ENCODE measurements at regions not wholly inside any gene's neighbourhood (a gene's known extent, or its start where the extent isn't known, plus 50 kb on each side); places are given as distances from the start of the nearest gene placed in this dataset.

- intact Hi-C loops (cut with DNase I): no loop called here
- no peak for DNase-seq (ENCODE audit: low spot score)
These were observed 377.0 kb downstream of the ETS1 start for GRCh38 chr11:128210148-128210940.

GRCh38 chr11:128209138-128209435, 378.3 kb downstream of the ETS1 start:
- DNase-seq (ENCODE audit: low spot score): no peak
- intact Hi-C loops (cut with DNase I): no loop called here

GRCh38 chr11:128208329-128209137, 378.8 kb downstream of the ETS1 start:
- DNase-seq (ENCODE audit: low spot score): no peak
- intact Hi-C loops (cut with DNase I): no loop called here

GRCh38 chr11:128207861-128208321, 379.5 kb downstream of the ETS1 start:
- no peak for DNase-seq (ENCODE audit: low spot score)
- intact Hi-C loops (cut with DNase I): no loop called here

- DNase-seq (ENCODE audit: low spot score): no peak
- intact Hi-C loops (cut with DNase I): no loop called here
These were observed 380.9 kb downstream of the ETS1 start for GRCh38 chr11:128206461-128206860.

- intact Hi-C loops (cut with DNase I): no loop called here
- DNase-seq (ENCODE audit: low spot score): no peak
These were observed 381.6 kb downstream of the ETS1 start for GRCh38 chr11:128205796-128206195.

GRCh38 chr11:128204898-128205297, 382.5 kb downstream of the ETS1 start:
- DNase-seq (ENCODE audit: low spot score): no peak
- intact Hi-C loops (cut with DNase I): no loop called here

GRCh38 chr11:128201801-128202200, 385.6 kb downstream of the ETS1 start:
- no peak for DNase-seq (ENCODE audit: low spot score)
- intact Hi-C loops (cut with DNase I): no loop called here

GRCh38 chr11:128201009-128201408, 386.3 kb downstream of the ETS1 start:
- DNase-seq (ENCODE audit: low spot score): no peak
- intact Hi-C loops (cut with DNase I): no loop called here

GRCh38 chr11:128200467-128200866, 386.9 kb downstream of the ETS1 start:
- intact Hi-C loops (cut with DNase I): no loop called here
- DNase-seq (ENCODE audit: low spot score): no peak

GRCh38 chr11:128198216-128198772, 389.1 kb downstream of the ETS1 start:
- intact Hi-C loops (cut with DNase I): loop anchor here in 1 of 2 donors (2.0 kb wide), 1 partner anchor 27 kb away; no protein-coding TSS in a partner anchor
- DNase-seq (ENCODE audit: low spot score): no peak

- intact Hi-C loops (cut with DNase I): no loop called here
- no peak for DNase-seq (ENCODE audit: low spot score)
These were observed 391.1 kb downstream of the ETS1 start for GRCh38 chr11:128196235-128196634.

GRCh38 chr11:128195756-128196155, 391.6 kb downstream of the ETS1 start:
- intact Hi-C loops (cut with DNase I): no loop called here
- DNase-seq (ENCODE audit: low spot score): no peak

- intact Hi-C loops (cut with DNase I): no loop called here
- DNase-seq (ENCODE audit: low spot score): no peak
These were observed 392.2 kb downstream of the ETS1 start for GRCh38 chr11:128195057-128195751.

GRCh38 chr11:128194216-128194615, 393.1 kb downstream of the ETS1 start:
- intact Hi-C loops (cut with DNase I): no loop called here

GRCh38 chr11:128193615-128194014, 393.7 kb downstream of the ETS1 start:
- intact Hi-C loops (cut with DNase I): no loop called here

More at GRCh38 chr11:128194216-128194615, 393.1 kb downstream of the ETS1 start:
- DNase-seq (ENCODE audit: low spot score): no peak

GRCh38 chr11:128190312-128190711, 397.0 kb downstream of the ETS1 start:
- no peak for DNase-seq (ENCODE audit: low spot score)
- intact Hi-C loops (cut with DNase I): no loop called here

More at GRCh38 chr11:128193615-128194014, 393.7 kb downstream of the ETS1 start:
- no peak for DNase-seq (ENCODE audit: low spot score)

- intact Hi-C loops (cut with DNase I): no loop called here
- DNase-seq (ENCODE audit: low spot score): no peak
These were observed 397.5 kb downstream of the ETS1 start for GRCh38 chr11:128189823-128190222.

- no peak for DNase-seq (ENCODE audit: low spot score)
- intact Hi-C loops (cut with DNase I): no loop called here
These were observed 398.9 kb downstream of the ETS1 start for GRCh38 chr11:128188346-128189004.
